ENCODE measurements at regions not wholly inside any gene's neighbourhood (a gene's known extent, or its start where the extent isn't known, plus 50 kb on each side); places are given as distances from the start of the nearest gene placed in this dataset.

- peak in 1 of 6 donors; percentile 7 for DNase-seq (ENCODE audit: low read depth in 4 of 6, low spot score in 6 of 6)
- Histone ChIP-seq H3K4me1 (ENCODE audit: control insufficient read depth, insufficient read depth, low read length) (no peaks in the 10 kb centered on the region), H3K4me3 (ENCODE audit: low read depth, low read length) (no peak overlapping the region), H3K27me3 (ENCODE audit: control insufficient read depth, insufficient read depth, low read length) (no peaks in the 10 kb centered on the region), H3K36me3 (ENCODE audit: control insufficient read depth, insufficient read depth, low read length) (no peaks in the 10 kb centered on the region), H3K27ac (ENCODE audit: low read depth, low read length) (peak overlapping the region; percentile 18), H3K9me3 (ENCODE audit: control insufficient read depth, insufficient read depth, low read length) (no peaks in the 10 kb centered on the region)
- no CpG with 5 or more reads among the region's 4 CpGs for WGBS (ENCODE audit: insufficient coverage)
Measured at GRCh38 chr6:140320081-140321080, 945.9 kb upstream of the CITED2 start.

GRCh38 chr6:140319209-140319608, 944.8 kb upstream of the CITED2 start:
- DNase-seq (ENCODE audit: low read depth in 4 of 6, low spot score in 6 of 6), result peak in 1 of 6 donors; percentile 8
- 50% methylated on average over 1 of the region's 2 CpGs for WGBS (ENCODE audit: insufficient coverage)
- no peaks in the 10 kb centered on the region for H3K27me3 ChIP-seq (ENCODE audit: control insufficient read depth, insufficient read depth, low read length)
- H3K9me3 ChIP-seq (ENCODE audit: control insufficient read depth, insufficient read depth, low read length), result no peaks in the 10 kb centered on the region
- H3K4me1 ChIP-seq (ENCODE audit: control insufficient read depth, insufficient read depth, low read length), result no peaks in the 10 kb centered on the region
- H3K4me3 ChIP-seq (ENCODE audit: low read depth, low read length), result no peak overlapping the region
- H3K27ac ChIP-seq (ENCODE audit: low read depth, low read length), result no peak overlapping the region
- H3K36me3 ChIP-seq (ENCODE audit: control insufficient read depth, insufficient read depth, low read length), result no peaks in the 10 kb centered on the region

GRCh38 chr6:140318408-140318807, 944.0 kb upstream of the CITED2 start:
- H3K36me3 ChIP-seq (ENCODE audit: control insufficient read depth, insufficient read depth, low read length), result no peaks in the 10 kb centered on the region
- H3K9me3 ChIP-seq (ENCODE audit: control insufficient read depth, insufficient read depth, low read length), result no peaks in the 10 kb centered on the region
- H3K27ac ChIP-seq (ENCODE audit: low read depth, low read length), result no peak overlapping the region
- no peak for DNase-seq (ENCODE audit: low read depth in 4 of 6, low spot score in 6 of 6)
- H3K27me3 ChIP-seq (ENCODE audit: control insufficient read depth, insufficient read depth, low read length), result no peaks in the 10 kb centered on the region
- H3K4me1 ChIP-seq (ENCODE audit: control insufficient read depth, insufficient read depth, low read length), result no peaks in the 10 kb centered on the region
- no CpG with 5 or more reads among the region's 3 CpGs for WGBS (ENCODE audit: insufficient coverage)
- no peak overlapping the region for H3K4me3 ChIP-seq (ENCODE audit: low read depth, low read length)

- Histone ChIP-seq H3K4me1 (ENCODE audit: control insufficient read depth, insufficient read depth, low read length) (no peaks in the 10 kb centered on the region), H3K9me3 (ENCODE audit: control insufficient read depth, insufficient read depth, low read length) (no peaks in the 10 kb centered on the region), H3K36me3 (ENCODE audit: control insufficient read depth, insufficient read depth, low read length) (no peaks in the 10 kb centered on the region), H3K4me3 (ENCODE audit: low read depth, low read length) (no peak overlapping the region), H3K27ac (ENCODE audit: low read depth, low read length) (no peak overlapping the region), H3K27me3 (ENCODE audit: control insufficient read depth, insufficient read depth, low read length) (no peaks in the 10 kb centered on the region)
- no CpG with 5 or more reads among the region's 2 CpGs for WGBS (ENCODE audit: insufficient coverage)
- DNase-seq (ENCODE audit: low read depth in 4 of 6, low spot score in 6 of 6), result no peak
Measured at GRCh38 chr6:140317950-140318349, 943.5 kb upstream of the CITED2 start.

- no peak for DNase-seq (ENCODE audit: low read depth in 4 of 6, low spot score in 6 of 6)
- H3K36me3 ChIP-seq (ENCODE audit: control insufficient read depth, insufficient read depth, low read length), result no peaks in the 10 kb centered on the region
- no peak overlapping the region for H3K4me3 ChIP-seq (ENCODE audit: low read depth, low read length)
- no peaks in the 10 kb centered on the region for H3K9me3 ChIP-seq (ENCODE audit: control insufficient read depth, insufficient read depth, low read length)
- H3K27ac ChIP-seq (ENCODE audit: low read depth, low read length), result no peak overlapping the region
- no peaks in the 10 kb centered on the region for H3K4me1 ChIP-seq (ENCODE audit: control insufficient read depth, insufficient read depth, low read length)
- 100% methylated on average over 1 of the region's 4 CpGs for WGBS (ENCODE audit: insufficient coverage)
- no peaks in the 10 kb centered on the region for H3K27me3 ChIP-seq (ENCODE audit: control insufficient read depth, insufficient read depth, low read length)
Measured at GRCh38 chr6:140316966-140317365, 942.5 kb upstream of the CITED2 start.

GRCh38 chr6:140314682-140315081, 940.2 kb upstream of the CITED2 start:
- DNase-seq (ENCODE audit: low read depth in 4 of 6, low spot score in 6 of 6), result no peak
- WGBS (ENCODE audit: insufficient coverage), result no CpG with 5 or more reads among the region's 2 CpGs

GRCh38 chr6:140311146-140311545, 936.7 kb upstream of the CITED2 start:
- no peak overlapping the region for H3K27ac ChIP-seq (ENCODE audit: low read depth, low read length)
- H3K4me3 ChIP-seq (ENCODE audit: low read depth, low read length), result no peak overlapping the region
- no peak for DNase-seq (ENCODE audit: low read depth in 4 of 6, low spot score in 6 of 6)

More at GRCh38 chr6:140314682-140315081, 940.2 kb upstream of the CITED2 start:
- Histone ChIP-seq H3K4me3 (ENCODE audit: low read depth, low read length) (no peak overlapping the region), H3K9me3 (ENCODE audit: control insufficient read depth, insufficient read depth, low read length) (no peaks in the 10 kb centered on the region), H3K27ac (ENCODE audit: low read depth, low read length) (no peak overlapping the region), H3K27me3 (ENCODE audit: control insufficient read depth, insufficient read depth, low read length) (no peaks in the 10 kb centered on the region), H3K4me1 (ENCODE audit: control insufficient read depth, insufficient read depth, low read length) (no peaks in the 10 kb centered on the region), H3K36me3 (ENCODE audit: control insufficient read depth, insufficient read depth, low read length) (no peaks in the 10 kb centered on the region)

GRCh38 chr6:140303218-140303949, 928.9 kb upstream of the CITED2 start:
- no peaks in the 10 kb centered on the region for H3K4me1 ChIP-seq (ENCODE audit: control insufficient read depth, insufficient read depth, low read length)
- no peak for DNase-seq (ENCODE audit: low read depth in 4 of 6, low spot score in 6 of 6)
- no peak overlapping the region for H3K4me3 ChIP-seq (ENCODE audit: low read depth, low read length)
- WGBS (ENCODE audit: insufficient coverage), result 90% methylated on average over 7 of the region's 8 CpGs
- H3K9me3 ChIP-seq (ENCODE audit: control insufficient read depth, insufficient read depth, low read length), result no peaks in the 10 kb centered on the region
- no peak overlapping the region for H3K27ac ChIP-seq (ENCODE audit: low read depth, low read length)
- no peaks in the 10 kb centered on the region for H3K36me3 ChIP-seq (ENCODE audit: control insufficient read depth, insufficient read depth, low read length)
- H3K27me3 ChIP-seq (ENCODE audit: control insufficient read depth, insufficient read depth, low read length), result no peaks in the 10 kb centered on the region

More at GRCh38 chr6:140311146-140311545, 936.7 kb upstream of the CITED2 start:
- no peaks in the 10 kb centered on the region for H3K4me1 ChIP-seq (ENCODE audit: control insufficient read depth, insufficient read depth, low read length)
- H3K27me3 ChIP-seq (ENCODE audit: control insufficient read depth, insufficient read depth, low read length), result no peaks in the 10 kb centered on the region
- H3K9me3 ChIP-seq (ENCODE audit: control insufficient read depth, insufficient read depth, low read length), result no peaks in the 10 kb centered on the region
- no peaks in the 10 kb centered on the region for H3K36me3 ChIP-seq (ENCODE audit: control insufficient read depth, insufficient read depth, low read length)

- Histone ChIP-seq H3K27me3 (ENCODE audit: control insufficient read depth, insufficient read depth, low read length) (no peaks in the 10 kb centered on the region), H3K36me3 (ENCODE audit: control insufficient read depth, insufficient read depth, low read length) (no peaks in the 10 kb centered on the region), H3K4me3 (ENCODE audit: low read depth, low read length) (no peak overlapping the region), H3K9me3 (ENCODE audit: control insufficient read depth, insufficient read depth, low read length) (no peaks in the 10 kb centered on the region), H3K27ac (ENCODE audit: low read depth, low read length) (no peak overlapping the region), H3K4me1 (ENCODE audit: control insufficient read depth, insufficient read depth, low read length) (no peaks in the 10 kb centered on the region)
- DNase-seq (ENCODE audit: low read depth in 4 of 6, low spot score in 6 of 6), result no peak
- no CpG with 5 or more reads among the region's 1 CpG for WGBS (ENCODE audit: insufficient coverage)
Measured at GRCh38 chr6:140300331-140300730, 925.9 kb upstream of the CITED2 start.
